GM12878 (cell line): ENCODE measurements at regions not wholly inside any gene's neighbourhood (a gene's known extent, or its start where the extent isn't known, plus 50 kb on each side); places are given as distances from the start of the nearest gene placed in this dataset.

Source experiments
- ATAC-seq: fragments of 200-7000 bp; cut with Tn5 transposase; 3 replicates; pipeline ENCODE4 v1.9.1; 2020; ENCODE audit warnings: mild to moderate bottlenecking, moderate library complexity
- BruUV-seq: library from RNA; stranded (reverse); fragments of 400-500 nt; replicated peaks from 2 replicates; lab custom pipeline; 2021; lab: Mats Ljungman, UMichigan
- CTCF ChIA-PET: fragments of 300-600 bp; sonication (Branson Sonifier 250); formaldehyde crosslinking; extraction: SDS; loops from one replicate; lab custom pipeline; 2021; ENCODE audit warnings: inconsistent platforms; lab: Yijun Ruan, JAX
- POLR2A ChIA-PET: fragments of 350-600 bp; formaldehyde crosslinking; extraction: SDS; loops from one replicate; lab custom pipeline; 2021; ENCODE audit warnings: inconsistent platforms; lab: Charles Lee
- RAD21 ChIA-PET: fragments of 300-600 bp; sonication (Branson Sonifier 250); formaldehyde crosslinking; loops from one replicate; lab custom pipeline; 2023; ENCODE audit warnings: antibody characterized with exemption; ENCODE audit not compliant: unreplicated experiment; lab: Charles Lee
- SMC1A ChIA-PET: fragments of 300-600 bp; sonication (Branson Sonifier 250); formaldehyde crosslinking; loops from one replicate; lab custom pipeline; 2023; ENCODE audit not compliant: unreplicated experiment, uncharacterized antibody; lab: Charles Lee
- DNase-seq: peaks from one replicate; pipeline ENCODE4 v3.0.0-alpha.2; 2011; ENCODE audit warnings: low read depth, low spot score
- FAIRE-seq: peaks from 3 replicates; lab custom pipeline; 2011; peaks lifted over from hg19 to GRCh38; lab: Jason Lieb, UNC
- H2AFZ ChIP-seq: 2 replicates; pipeline ENCODE4 v1.6.0; 2011; ENCODE audit warnings: low read depth, low read length, control low read depth; ENCODE audit not compliant: control insufficient read depth
- H3K27ac ChIP-seq: 2 replicates; pipeline ENCODE4 v1.5.1; 2011; ENCODE audit warnings: control low read depth; ENCODE audit not compliant: control insufficient read depth, insufficient read depth
- H3K27me3 ChIP-seq, 2 experiments: replicated peaks in 1 of 2; 2 replicates each; pipeline versions ENCODE4 v1.6.0 to v1.6.1; 2011; ENCODE audit warnings: low read length in 1 of 2; ENCODE audit not compliant: control insufficient read depth in 2 of 2, insufficient read depth in 2 of 2
- H3K36me3 ChIP-seq, 2 experiments: 2 replicates each; pipeline ENCODE4 v1.5.1; 2011; ENCODE audit warnings: low read length in 1 of 2; ENCODE audit not compliant: control insufficient read depth in 2 of 2, insufficient read depth in 2 of 2
- H3K4me1 ChIP-seq: 2 replicates; pipeline ENCODE4 v1.6.1; 2011; ENCODE audit warnings: mild to moderate bottlenecking, low read length, moderate library complexity, mixed read lengths; ENCODE audit not compliant: control insufficient read depth, insufficient read depth
- H3K4me2 ChIP-seq: 2 replicates; pipeline ENCODE4 v1.6.0; 2011; ENCODE audit warnings: control low read depth; ENCODE audit not compliant: control insufficient read depth, insufficient read depth
- H3K4me3 ChIP-seq: fragments of 200-600 bp; sonication (generic); 2 replicates; pipeline ENCODE4 v1.5.1; 2016
- H3K79me2 ChIP-seq: 2 replicates; pipeline ENCODE4 v1.6.0; 2011; ENCODE audit warnings: low read length; ENCODE audit not compliant: control insufficient read depth, insufficient read depth
- H3K9ac ChIP-seq: 2 replicates; pipeline ENCODE4 v1.8.0; 2011; ENCODE audit warnings: low read length, control low read depth, mixed read lengths; ENCODE audit not compliant: control insufficient read depth, insufficient read depth
- H3K9me3 ChIP-seq: replicated peaks from 3 replicates; pipeline ENCODE4 v1.5.1; 2011; ENCODE audit warnings: mild to moderate bottlenecking, low read length; ENCODE audit not compliant: control insufficient read depth, insufficient read depth
- H4K20me1 ChIP-seq: 2 replicates; pipeline ENCODE4 v1.6.0; 2011; ENCODE audit not compliant: control insufficient read depth, insufficient read depth
- CBX3 ChIP-seq: fragments of 200-600 bp; sonication (generic); IDR thresholded peaks from 2 replicates; pipeline ENCODE4 v1.6.1; 2016; ENCODE audit warnings: low read depth, borderline replicate concordance
- EP300 ChIP-seq, 2 experiments: fragments of 150-350 bp in 1 of 2; IDR thresholded peaks; 2 replicates each; pipeline ENCODE4 v1.6.1; 2011 to 2012; ENCODE audit warnings: low read depth in 2 of 2, low read length in 2 of 2, borderline replicate concordance in 1 of 2, improper control_type of control experiment in 1 of 2, inconsistent platforms in 1 of 2; ENCODE audit not compliant: control insufficient read depth in 1 of 2
- HDAC2 ChIP-seq: fragments of 200-600 bp; sonication (generic); IDR thresholded peaks from 2 replicates; pipeline ENCODE4 v1.6.1; 2017
- IKZF1 ChIP-seq: fragments of 450-650 bp; conservative IDR thresholded peaks from 2 replicates; pipeline ENCODE4 v1.6.1; 2017; ENCODE audit warnings: antibody characterized with exemption, mild to moderate bottlenecking
- MEF2A ChIP-seq: IDR thresholded peaks from 2 replicates; pipeline ENCODE4 v1.6.1; 2011; ENCODE audit warnings: low read depth, mild to moderate bottlenecking, low read length, moderate library complexity; ENCODE audit not compliant: insufficient read depth
- MEF2B ChIP-seq: fragments of 450-650 bp; IDR thresholded peaks from 2 replicates; pipeline ENCODE4 v1.6.1; 2018; ENCODE audit warnings: mild to moderate bottlenecking, moderate library complexity; ENCODE audit not compliant: partially characterized antibody, poor library complexity, severe bottlenecking
- MXI1 ChIP-seq: fragments of 150-350 bp; IDR thresholded peaks from 2 replicates; pipeline ENCODE4 v1.6.1; 2011; ENCODE audit warnings: low read depth, mild to moderate bottlenecking, inconsistent platforms, low read length, improper control_type of control experiment
- RFX5 ChIP-seq: IDR thresholded peaks from 2 replicates; pipeline ENCODE4 v1.6.1; 2011; ENCODE audit warnings: low read depth, low read length, improper control_type of control experiment
- SMC3 ChIP-seq: IDR thresholded peaks from 2 replicates; pipeline ENCODE4 v1.6.1; 2011; ENCODE audit warnings: low read length, improper control_type of control experiment, borderline replicate concordance
- TARDBP ChIP-seq: IDR thresholded peaks from 2 replicates; pipeline ENCODE4 v1.6.1; 2016; ENCODE audit warnings: borderline replicate concordance
- ZNF622 ChIP-seq: fragments of 450-650 bp; IDR thresholded peaks from 2 replicates; pipeline ENCODE4 v1.6.1; 2017; ENCODE audit warnings: mild to moderate bottlenecking, inconsistent platforms
- WGBS: methylation state at CpG from one replicate; pipeline ENCODE4 v1.1.6; 2016; ENCODE audit warnings: low lambda C conversion rate; ENCODE audit not compliant: insufficient replicate concordance, insufficient coverage; ENCODE audit errors: missing lambda C conversion rate; 5-methylcytosine and 5-hydroxymethylcytosine counted together
- in situ Hi-C: fragments of 300-500 bp; cut with MboI; formaldehyde crosslinking; loops from 9 replicates; pipeline ENCODE4 v1.14.3; 2018; ENCODE audit warnings: mixed read lengths
- intact Hi-C: fragments of 100-400 bp; cut with micrococcal nuclease; formaldehyde crosslinking; loops from one replicate; pipeline ENCODE4 v1.14.2; 2022; ENCODE audit not compliant: unreplicated experiment
- TF ChIP-seq, protein P1 (sequence below): IDR thresholded peaks from 2 replicates; pipeline ENCODE4 v1.6.1; 2011; ENCODE audit warnings: low read depth, mild to moderate bottlenecking, low read length, moderate library complexity, borderline replicate concordance; ENCODE audit errors: extremely low read depth

DNA sequence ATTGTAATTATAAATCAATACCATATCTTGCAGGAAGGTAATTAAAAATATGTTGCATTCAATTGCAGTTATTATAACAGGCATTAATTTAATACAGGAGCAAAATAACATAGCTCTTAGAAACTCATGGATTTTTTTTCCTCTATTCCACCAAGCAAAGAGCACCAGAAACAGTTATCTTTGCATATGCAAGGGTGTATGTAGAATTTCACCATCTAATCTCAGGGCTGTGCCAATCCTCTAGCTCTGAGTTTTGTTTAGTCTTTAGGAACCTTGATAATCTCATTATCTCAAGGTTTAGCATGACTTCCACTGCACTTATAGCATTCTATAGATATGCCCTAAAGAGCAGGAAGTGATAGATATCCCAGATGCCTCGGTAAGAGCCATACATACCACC is 197.5 kb downstream of the VEGFC start (continued):
- TF ChIP-seq CBX3 (no peak), HDAC2 (no peak), ZNF622 (no peak), MEF2B (no peak), TARDBP (no peak)

DNA sequence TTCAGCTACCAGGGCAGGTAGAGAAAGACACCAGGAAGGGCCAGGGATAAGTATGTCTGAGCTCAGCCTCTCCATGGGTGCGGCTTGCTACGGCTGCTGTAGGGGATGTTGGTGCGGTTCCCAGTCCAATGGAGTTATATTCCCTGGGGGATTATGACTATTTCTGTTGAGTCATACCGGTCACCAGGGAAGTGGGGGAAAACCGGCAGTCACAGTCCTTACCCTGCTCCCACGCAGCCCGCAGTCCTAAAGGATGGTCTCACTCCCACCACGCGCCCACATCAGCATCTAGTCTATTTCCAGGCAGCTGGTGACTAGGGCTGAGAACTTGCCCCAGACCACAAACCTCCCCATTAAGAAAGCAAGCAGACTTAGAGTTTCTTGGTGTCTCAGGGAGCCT is 191.6 kb downstream of the VEGFC start:
- Histone ChIP-seq H3K4me2 (no peak overlapping the region), H4K20me1 (no peaks in the 10 kb centered on the region), H3K9ac (no peak overlapping the region), H3K27me3 (no peaks in the 10 kb centered on the region), H3K4me1 (no peaks in the 10 kb centered on the region), H3K4me3 (no peak overlapping the region), H3K27ac (no peak overlapping the region), H3K36me3 (no peaks in the 10 kb centered on the region), H2AFZ (no peak overlapping the region), H3K79me2 (no peaks in the 10 kb centered on the region), H3K9me3 (no peaks in the 10 kb centered on the region)
- ChIA-PET SMC1A (interaction anchor here (1.0 kb wide), 1 partner anchor 446 kb away, joined by 3 read pairs; no protein-coding TSS in a partner anchor), CTCF (interaction anchor here (1.3 kb wide), 1 partner anchor 9 kb away, joined by 4 read pairs; no protein-coding TSS in a partner anchor), RAD21 (no interaction called here), POLR2A (no interaction called here)
- DNase-seq (no peak), FAIRE-seq (no peak), ATAC-seq (no peak)
- BruUV-seq, result no TSS peak
- intact Hi-C loops (no loop called here), in situ Hi-C loops (no loop called here)
- TF ChIP-seq, protein P1, sequence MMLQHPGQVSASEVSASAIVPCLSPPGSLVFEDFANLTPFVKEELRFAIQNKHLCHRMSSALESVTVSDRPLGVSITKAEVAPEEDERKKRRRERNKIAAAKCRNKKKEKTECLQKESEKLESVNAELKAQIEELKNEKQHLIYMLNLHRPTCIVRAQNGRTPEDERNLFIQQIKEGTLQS, result no peak
- TF ChIP-seq MEF2A, result no peak
- TF ChIP-seq RFX5, result no peak
- no peak for TF ChIP-seq MXI1
- TF ChIP-seq SMC3, result no peak
- TF ChIP-seq IKZF1, result no peak
- no peak for TF ChIP-seq EP300 (IDR thresholded peaks at IDR 0.05; ENCODE audit: borderline replicate concordance in 1 of 2, control insufficient read depth in 1 of 2, low read depth in 2 of 2, low read length in 2 of 2)
- WGBS, result 60% methylated on average over 9 of the region's 9 CpGs
